ENCODE measurements at regions not wholly inside any gene's neighbourhood (a gene's known extent, or its start where the extent isn't known, plus 50 kb on each side); places are given as distances from the start of the nearest gene placed in this dataset.

- TF ChIP-seq CTCF (IDR thresholded peaks at IDR 0.05), result no peak
- no peak for TF ChIP-seq POLR2A (IDR thresholded peaks at IDR 0.05)
These were observed 304.8 kb downstream of the RND3 start for GRCh38 chr2:150182566-150183235.
